ENCODE measurements at regions not wholly inside any gene's neighbourhood (a gene's known extent, or its start where the extent isn't known, plus 50 kb on each side); places are given as distances from the start of the nearest gene placed in this dataset.

- H3K9me1 ChIP-seq (ENCODE audit: control insufficient read depth, insufficient read depth, low read length): no peaks in the 10 kb centered on the region
- no peaks in the 10 kb centered on the region; a peak in 1 of 5 replicates for H3K27me3 ChIP-seq (ENCODE audit: control insufficient read depth in 2 of 2, insufficient read depth in 2 of 2, low read length in 2 of 2)
- H3K4me3 ChIP-seq: no peak overlapping the region
- no TSS peak for BruUV-seq (replicated peaks)
- in situ Hi-C loops (cut with MboI): no loop called here
- no peaks in the 10 kb centered on the region for H3K9me3 ChIP-seq (replicated peaks; ENCODE audit: control insufficient read depth, insufficient read depth, low read depth, low read length)
- H3K79me2 ChIP-seq (ENCODE audit: control insufficient read depth, insufficient read depth, low read length): no peaks in the 10 kb centered on the region
- no peaks in the 10 kb centered on the region for H4K20me1 ChIP-seq (replicated peaks; ENCODE audit: control insufficient read depth, insufficient read depth, low read length)
- ChIA-PET CTCF (ENCODE audit: low intra/inter-chr PET ratio) (no interaction called here), POLR2A (no interaction called here)
- no peaks in the 10 kb centered on the region for H3K36me3 ChIP-seq (ENCODE audit: control insufficient read depth, insufficient read depth, low read length)
- no peak for DNase-seq (ENCODE audit: extremely low read depth in 1 of 4, low spot score in 3 of 4)
- H3K4me1 ChIP-seq (replicated peaks in 1 of 2; ENCODE audit: control insufficient read depth in 2 of 2, insufficient read depth in 2 of 2, low read length in 2 of 2): no peaks in the 10 kb centered on the region
- intact Hi-C loops (cut with micrococcal nuclease): no loop called here
- no peak overlapping the region for H3K27ac ChIP-seq (ENCODE audit: extremely low read depth, low read depth, low read length)
- no peak for FAIRE-seq
- no peak overlapping the region for H2AFZ ChIP-seq (ENCODE audit: low read depth, low read length)
- H3K9ac ChIP-seq (ENCODE audit: insufficient read depth in 1 of 2, low read depth in 2 of 2, low read length in 2 of 2): no peak overlapping the region
- 0% methylated on average over 2 of the region's 2 CpGs for WGBS (ENCODE audit: insufficient coverage, low coverage, missing lambda C conversion rate)
- no peak overlapping the region for H3K4me2 ChIP-seq (ENCODE audit: insufficient read depth, low read length)
- ATAC-seq: no peak
- TF ChIP-seq PML (IDR thresholded peaks at IDR 0.05; ENCODE audit: low read length) (no peak), ZNF586 (CRISPR knock-in tag; conservative IDR thresholded peaks at IDR 0.05) (no peak), KDM2B (CRISPR knock-in tag; IDR thresholded peaks at IDR 0.05) (no peak), ZNF395 (CRISPR knock-in tag; IDR thresholded peaks at IDR 0.05) (no peak), ARID2 (IDR thresholded peaks at IDR 0.05) (no peak), ZNF696 (CRISPR knock-in tag; conservative IDR thresholded peaks at IDR 0.05) (no peak), JUN (IDR thresholded peaks at IDR 0.05; ENCODE audit: borderline replicate concordance, low read depth, low read length) (no peak), JUN (CRISPR knock-in tag; IDR thresholded peaks at IDR 0.05; ENCODE audit: borderline replicate concordance) (no peak), HMGXB4 (CRISPR knock-in tag; IDR thresholded peaks at IDR 0.05) (no peak), ZNF785 (CRISPR knock-in tag; IDR thresholded peaks at IDR 0.05) (no peak), BCLAF1 (IDR thresholded peaks at IDR 0.05; ENCODE audit: borderline replicate concordance in 1 of 2, control insufficient read depth in 1 of 2, low read depth in 2 of 2, low read length in 1 of 2) (no peak), SRSF1 (IDR thresholded peaks at IDR 0.05; ENCODE audit: low read depth, low read length) (no peak), NFIC (IDR thresholded peaks at IDR 0.05) (no peak), ETS2 (tag; IDR thresholded peaks at IDR 0.05; ENCODE audit: borderline replicate concordance, poor library complexity, severe bottlenecking) (no peak), PTTG1 (tag; IDR thresholded peaks at IDR 0.05; ENCODE audit: low read depth) (no peak), ZNF764 (CRISPR knock-in tag; IDR thresholded peaks at IDR 0.05; ENCODE audit: low read depth) (no peak)
- TF ChIP-seq, protein P1, sequence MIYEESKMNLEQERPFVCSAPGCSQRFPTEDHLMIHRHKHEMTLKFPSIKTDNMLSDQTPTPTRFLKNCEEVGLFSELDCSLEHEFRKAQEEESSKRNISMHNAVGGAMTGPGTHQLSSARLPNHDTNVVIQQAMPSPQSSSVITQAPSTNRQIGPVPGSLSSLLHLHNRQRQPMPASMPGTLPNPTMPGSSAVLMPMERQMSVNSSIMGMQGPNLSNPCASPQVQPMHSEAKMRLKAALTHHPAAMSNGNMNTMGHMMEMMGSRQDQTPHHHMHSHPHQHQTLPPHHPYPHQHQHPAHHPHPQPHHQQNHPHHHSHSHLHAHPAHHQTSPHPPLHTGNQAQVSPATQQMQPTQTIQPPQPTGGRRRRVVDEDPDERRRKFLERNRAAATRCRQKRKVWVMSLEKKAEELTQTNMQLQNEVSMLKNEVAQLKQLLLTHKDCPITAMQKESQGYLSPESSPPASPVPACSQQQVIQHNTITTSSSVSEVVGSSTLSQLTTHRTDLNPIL (CRISPR knock-in tag; IDR thresholded peaks at IDR 0.05): no peak
These were observed 823.2 kb upstream of the ID2 start for GRCh38 chr2:7858624-7859023.

Measured in K562 (cell line).